ENCODE measurements at regions not wholly inside any gene's neighbourhood (a gene's known extent, or its start where the extent isn't known, plus 50 kb on each side); places are given as distances from the start of the nearest gene placed in this dataset.
"Not testable (repeated sequence)": the region's sequence is repeated elsewhere in the genome, so short reads cannot be mapped to it uniquely, and the experiment has no call there.

GRCh38 chr1:117698398-117699160, 92.7 kb downstream of the TENT5C start:
- ATAC-seq, result no peak
- intact Hi-C loops (cut with DNase I, micrococcal nuclease), result no loop called here
- DNase-seq, result no peak

DNA sequence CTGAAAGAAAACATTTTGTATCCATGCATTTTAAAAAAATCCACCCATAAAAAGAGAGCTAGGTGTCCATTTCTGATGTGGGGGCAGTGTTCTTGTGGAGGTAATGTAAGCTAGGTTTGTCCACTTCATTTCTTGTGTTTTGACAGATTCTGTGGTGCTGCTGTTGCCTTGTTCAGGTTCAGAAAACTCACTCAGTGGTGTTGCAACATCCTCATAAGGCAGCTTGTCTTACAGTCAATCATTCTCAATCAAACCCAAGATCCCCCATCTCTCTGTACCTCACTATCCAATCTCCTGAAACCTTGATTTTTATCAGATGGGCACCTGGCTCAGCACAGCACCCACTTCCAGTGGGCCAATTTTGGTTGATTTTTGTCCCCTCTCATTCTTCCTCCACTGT, 94.1 kb downstream of the TENT5C start:
- DNase-seq (no peak), ATAC-seq (no peak)
- intact Hi-C loops (cut with DNase I, micrococcal nuclease), result no loop called here

DNA sequence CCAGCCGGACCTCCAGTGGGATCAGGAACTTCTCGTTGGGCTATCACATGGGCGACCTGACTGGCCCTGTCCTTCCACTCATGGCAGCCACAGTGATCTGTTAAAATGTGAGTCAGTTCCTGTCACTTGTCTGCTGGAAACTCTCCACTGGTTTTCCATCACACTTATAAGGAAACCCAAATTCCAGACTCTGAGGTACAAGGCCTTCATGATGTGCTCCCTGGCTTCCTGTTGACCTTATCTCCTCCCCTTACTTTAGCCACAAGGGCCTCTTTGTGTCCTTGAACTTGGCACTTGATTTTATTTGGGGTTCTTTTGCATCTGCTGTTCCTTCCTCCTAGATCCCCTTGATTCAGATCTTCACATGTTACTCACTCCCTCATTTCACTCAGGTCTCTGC, 96.8 kb downstream of the TENT5C start:
- ATAC-seq (no peak), DNase-seq (no peak)
- intact Hi-C loops (cut with DNase I, micrococcal nuclease), result no loop called here

DNA sequence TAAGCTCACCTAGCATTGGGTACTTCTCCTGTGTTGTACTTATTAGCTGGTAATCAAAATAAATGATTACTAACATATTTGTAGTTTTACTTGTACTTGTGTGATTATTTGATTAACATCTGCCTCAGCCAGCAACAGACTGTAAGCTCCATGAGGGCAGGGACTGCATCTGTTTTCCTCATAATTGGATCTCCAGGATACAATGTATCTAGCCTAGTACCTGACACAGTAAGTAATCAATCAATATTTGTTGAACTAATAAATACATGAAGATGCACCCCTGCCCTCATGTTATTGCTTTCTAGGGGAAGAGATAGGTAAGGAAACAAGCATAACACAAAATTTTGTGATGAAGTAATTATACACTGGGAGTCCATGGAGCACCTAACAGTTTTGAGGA, 101.5 kb downstream of the TENT5C start:
- no peak for DNase-seq
- ATAC-seq, result no peak
- intact Hi-C loops (cut with DNase I, micrococcal nuclease), result no loop called here

- intact Hi-C loops (cut with DNase I, micrococcal nuclease), result no loop called here
- ATAC-seq (no peak), DNase-seq (no peak)
These were observed 102.7 kb downstream of the TENT5C start for GRCh38 chr1:117708323-117709248.

DNA sequence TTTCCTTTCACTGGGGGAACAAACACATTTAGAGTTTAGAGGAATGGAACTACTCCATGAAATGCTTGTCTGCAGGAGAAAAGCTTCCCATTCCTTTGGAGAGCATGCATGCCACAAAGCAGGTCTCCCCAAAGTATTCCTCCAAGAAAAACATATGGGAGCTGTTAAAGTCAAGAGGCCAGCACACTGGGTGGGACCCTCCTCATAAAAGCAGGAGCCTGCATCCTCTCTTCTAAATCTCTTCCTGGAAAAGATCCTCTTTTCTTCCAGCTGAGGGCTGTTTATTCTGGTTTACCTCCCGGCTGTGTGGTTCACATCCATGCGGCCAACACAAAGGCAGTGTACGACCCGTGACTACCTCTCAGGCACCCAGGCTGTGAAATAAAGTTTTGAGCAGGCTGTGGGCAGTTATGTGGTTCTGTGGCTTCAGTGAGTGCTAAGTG, 103.4 kb downstream of the TENT5C start:
- intact Hi-C loops (cut with DNase I, micrococcal nuclease), result no loop called here
- ATAC-seq (no peak), DNase-seq (no peak)

- ATAC-seq (no peak), DNase-seq (no peak)
- intact Hi-C loops (cut with DNase I, micrococcal nuclease), result no loop called here
These were observed 104.9 kb downstream of the TENT5C start for GRCh38 chr1:117710710-117711109.

GRCh38 chr1:117712621-117713020, 106.8 kb downstream of the TENT5C start:
- no peak for DNase-seq
- intact Hi-C loops (cut with DNase I, micrococcal nuclease), result no loop called here
- no peak for ATAC-seq

DNA sequence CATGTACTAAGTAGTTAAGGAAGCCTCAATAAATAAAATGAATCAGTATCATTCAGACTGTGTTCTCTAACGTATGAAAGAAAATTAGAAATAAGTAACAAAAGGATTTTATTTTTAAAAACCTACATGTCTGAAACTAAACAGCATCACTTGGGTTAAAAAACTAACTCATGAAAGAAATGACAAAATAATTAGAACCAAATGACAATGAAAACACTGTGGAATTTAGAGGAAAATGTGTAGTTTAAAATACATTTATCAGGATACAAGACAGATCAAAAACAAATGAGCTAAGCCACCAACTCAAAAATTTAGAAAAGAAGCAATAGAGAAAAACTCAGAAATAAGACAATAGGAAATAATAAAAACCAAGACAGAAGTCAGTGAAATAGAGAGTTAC, 108.7 kb downstream of the TENT5C start:
- ATAC-seq (no peak), DNase-seq (no peak)
- intact Hi-C loops (cut with DNase I, micrococcal nuclease), result no loop called here

- intact Hi-C loops (cut with DNase I, micrococcal nuclease); DNase-seq; ATAC-seq: not testable (repeated sequence)
These were observed 110.2 kb downstream of the TENT5C start for GRCh38 chr1:117716030-117716429.

- ATAC-seq; intact Hi-C loops (cut with DNase I, micrococcal nuclease); DNase-seq: not testable (repeated sequence)
These were observed 112.1 kb downstream of the TENT5C start for GRCh38 chr1:117717980-117718379.

- intact Hi-C loops (cut with DNase I, micrococcal nuclease); DNase-seq; ATAC-seq: not testable (repeated sequence)
These were observed 112.7 kb downstream of the TENT5C start for GRCh38 chr1:117718596-117718995.

- no peak for ATAC-seq
These were observed 113.2 kb downstream of the TENT5C start for GRCh38 chr1:117719004-117719403.

GRCh38 chr1:117732065-117732797, 126.4 kb downstream of the TENT5C start:
- DNase-seq, result no peak
- ATAC-seq, result no peak
- intact Hi-C loops (cut with DNase I, micrococcal nuclease), result no loop called here

More at GRCh38 chr1:117719004-117719403, 113.2 kb downstream of the TENT5C start:
- no peak for DNase-seq
- intact Hi-C loops (cut with DNase I, micrococcal nuclease), result no loop called here

DNA sequence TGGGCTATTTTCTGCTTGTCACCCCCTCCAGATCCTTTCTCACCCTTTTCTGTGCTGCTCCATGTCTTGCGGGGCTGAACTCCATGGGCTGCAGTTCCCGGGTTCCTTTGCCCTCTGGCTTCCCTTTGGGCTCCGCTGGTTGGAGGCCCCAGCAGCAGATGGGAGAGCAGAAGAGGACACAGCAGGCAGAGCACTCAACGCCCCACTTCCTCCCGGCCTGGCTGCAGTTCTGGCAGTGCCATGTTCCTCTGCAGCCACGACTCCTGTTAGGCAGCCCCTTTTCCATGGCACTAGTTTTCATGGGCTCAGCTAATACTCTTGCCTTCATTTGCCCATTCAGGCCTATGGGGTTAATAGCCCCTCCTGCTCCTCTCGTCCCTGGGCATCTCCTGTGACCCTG, 127.1 kb downstream of the TENT5C start:
- no peak for ATAC-seq
- intact Hi-C loops (cut with DNase I, micrococcal nuclease), result no loop called here
- no peak for DNase-seq

DNA sequence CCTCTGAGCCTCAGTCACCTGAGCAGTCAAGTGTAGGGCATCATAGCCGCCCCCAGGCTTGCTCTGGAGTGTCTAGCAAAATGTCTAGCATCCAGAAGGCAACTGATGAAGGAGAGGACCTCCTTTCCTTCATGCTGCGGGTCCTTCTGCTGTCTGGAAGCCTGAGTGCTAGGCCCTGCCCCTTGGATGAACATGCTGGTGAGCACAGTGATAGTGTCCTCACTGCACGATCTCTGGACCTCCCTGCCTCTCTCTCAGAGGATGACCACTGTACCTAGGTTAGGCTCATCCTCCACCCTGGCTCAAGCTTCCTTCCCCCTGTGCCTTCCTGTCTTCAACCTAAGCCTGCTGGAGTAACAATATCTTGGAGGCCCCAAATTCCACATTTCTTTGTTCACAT, 128.6 kb downstream of the TENT5C start:
- no peak for ATAC-seq
- intact Hi-C loops (cut with DNase I, micrococcal nuclease), result no loop called here
- no peak for DNase-seq

- intact Hi-C loops (cut with DNase I, micrococcal nuclease), result no loop called here
- DNase-seq (no peak), ATAC-seq (peak; percentile 92)
These were observed 129.5 kb downstream of the TENT5C start for GRCh38 chr1:117735045-117735992.

GRCh38 chr1:117739504-117739903, 133.7 kb downstream of the TENT5C start:
- DNase-seq, result no peak
- no peak for ATAC-seq
- intact Hi-C loops (cut with DNase I, micrococcal nuclease), result no loop called here
